ENCODE measurements at regions not wholly inside any gene's neighbourhood (a gene's known extent, or its start where the extent isn't known, plus 50 kb on each side); places are given as distances from the start of the nearest gene placed in this dataset.
"Not testable (repeated sequence)": the region's sequence is repeated elsewhere in the genome, so short reads cannot be mapped to it uniquely, and the experiment has no call there.

- TF ChIP-seq CTCF (IDR thresholded peaks at IDR 0.05; ENCODE audit: low read depth, low read length), result no peak
- H3K4me3 ChIP-seq (ENCODE audit: low read depth, low read length), result no peak overlapping the region
Measured at GRCh38 chr16:6775712-6776111, 556.9 kb upstream of the RBFOX1 start.

GRCh38 chr16:6771956-6772355, 560.7 kb upstream of the RBFOX1 start:
- no peak for TF ChIP-seq CTCF (IDR thresholded peaks at IDR 0.05; ENCODE audit: low read depth, low read length)
- no peak overlapping the region for H3K4me3 ChIP-seq (ENCODE audit: low read depth, low read length)

- no peak for TF ChIP-seq CTCF (IDR thresholded peaks at IDR 0.05; ENCODE audit: low read depth, low read length)
- no peak overlapping the region for H3K4me3 ChIP-seq (ENCODE audit: low read depth, low read length)
Measured at GRCh38 chr16:6753553-6753952, 579.1 kb upstream of the RBFOX1 start.

GRCh38 chr16:6751191-6751590, 581.5 kb upstream of the RBFOX1 start:
- H3K4me3 ChIP-seq (ENCODE audit: low read depth, low read length), result no peak overlapping the region
- TF ChIP-seq CTCF (IDR thresholded peaks at IDR 0.05; ENCODE audit: low read depth, low read length), result no peak

- TF ChIP-seq CTCF (IDR thresholded peaks at IDR 0.05; ENCODE audit: low read depth, low read length), result no peak
Measured at GRCh38 chr16:6749698-6750097, 582.9 kb upstream of the RBFOX1 start.

GRCh38 chr16:6736302-6736701, 596.3 kb upstream of the RBFOX1 start:
- H3K4me3 ChIP-seq (ENCODE audit: low read depth, low read length), result not testable (repeated sequence)

More at GRCh38 chr16:6749698-6750097, 582.9 kb upstream of the RBFOX1 start:
- no peak overlapping the region for H3K4me3 ChIP-seq (ENCODE audit: low read depth, low read length)

- no peak for TF ChIP-seq CTCF (IDR thresholded peaks at IDR 0.05; ENCODE audit: low read depth, low read length)
- no peak overlapping the region for H3K4me3 ChIP-seq (ENCODE audit: low read depth, low read length)
Measured at GRCh38 chr16:6735631-6736030, 597.0 kb upstream of the RBFOX1 start.

GRCh38 chr16:6732166-6732565, 600.5 kb upstream of the RBFOX1 start:
- no peak for TF ChIP-seq CTCF (IDR thresholded peaks at IDR 0.05; ENCODE audit: low read depth, low read length)
- no peak overlapping the region for H3K4me3 ChIP-seq (ENCODE audit: low read depth, low read length)

Measured in WI38 (cell line).